Glutamatergic neuron (in vitro differentiated cells): ENCODE measurements at regions not wholly inside any gene's neighbourhood (a gene's known extent, or its start where the extent isn't known, plus 50 kb on each side); places are given as distances from the start of the nearest gene placed in this dataset.

Source experiments
- DNase-seq: peaks from one replicate; pipeline ENCODE4 v3.0.0; 2022
- H3K27ac Mint-ChIP-seq: one replicate; pipeline ENCODE4 v1.8.0; 2020; ENCODE audit warnings: mild to moderate bottlenecking, mixed read lengths, inconsistent platforms; ENCODE audit not compliant: unreplicated experiment
- H3K27me3 Mint-ChIP-seq: one replicate; pipeline ENCODE4 v1.8.0; 2020; ENCODE audit warnings: mild to moderate bottlenecking, moderate library complexity, mixed read lengths, inconsistent platforms; ENCODE audit not compliant: unreplicated experiment
- H3K36me3 Mint-ChIP-seq: one replicate; pipeline ENCODE4 v1.8.0; 2020; ENCODE audit warnings: mild to moderate bottlenecking, mixed read lengths, inconsistent platforms; ENCODE audit not compliant: unreplicated experiment
- H3K4me1 Mint-ChIP-seq: one replicate; pipeline ENCODE4 v1.8.0; 2020; ENCODE audit warnings: mild to moderate bottlenecking, low read depth, mixed read lengths, inconsistent platforms; ENCODE audit not compliant: unreplicated experiment
- H3K4me3 Mint-ChIP-seq: one replicate; pipeline ENCODE4 v1.8.0; 2020; ENCODE audit warnings: mild to moderate bottlenecking, mixed read lengths, inconsistent platforms; ENCODE audit not compliant: unreplicated experiment
- H3K9me3 Mint-ChIP-seq: one replicate; pipeline ENCODE4 v1.8.0; 2020; ENCODE audit warnings: mild to moderate bottlenecking, moderate library complexity, mixed read lengths, inconsistent platforms; ENCODE audit not compliant: unreplicated experiment
- CTCF ChIP-seq: fragments of 200-600 bp; sonication (generic); IDR thresholded peaks from one replicate; pipeline ENCODE4 v1.5.0; 2021; ENCODE audit not compliant: partially characterized antibody, unreplicated experiment

- peaks cover 3% of the 10 kb centered on the region for H3K27me3 Mint-ChIP-seq
- peaks cover 11% of the 10 kb centered on the region for H3K4me1 Mint-ChIP-seq
- H3K4me3 Mint-ChIP-seq = no peak overlapping the region
- DNase-seq = no peak
- H3K36me3 Mint-ChIP-seq = no peaks in the 10 kb centered on the region
- H3K9me3 Mint-ChIP-seq = peaks cover 1% of the 10 kb centered on the region
- no peak for TF ChIP-seq CTCF
- H3K27ac Mint-ChIP-seq = no peak overlapping the region
Measured at GRCh38 chr2:238655198-238655860, 192.6 kb upstream of the TWIST2 start.

GRCh38 chr2:238655974-238656722 lies 191.7 kb upstream of the TWIST2 start:
- H3K36me3 Mint-ChIP-seq = no peaks in the 10 kb centered on the region
- peaks cover 3% of the 10 kb centered on the region for H3K27me3 Mint-ChIP-seq
- H3K9me3 Mint-ChIP-seq = peaks cover 1% of the 10 kb centered on the region
- peaks cover 11% of the 10 kb centered on the region for H3K4me1 Mint-ChIP-seq
- TF ChIP-seq CTCF = no peak
- H3K27ac Mint-ChIP-seq = no peak overlapping the region
- H3K4me3 Mint-ChIP-seq = no peak overlapping the region
- DNase-seq = no peak

- Mint-ChIP-seq H3K27ac (no peak overlapping the region), H3K9me3 (peaks cover 1% of the 10 kb centered on the region), H3K27me3 (peaks cover 3% of the 10 kb centered on the region), H3K4me1 (peaks cover 11% of the 10 kb centered on the region), H3K4me3 (no peak overlapping the region), H3K36me3 (no peaks in the 10 kb centered on the region)
- no peak for DNase-seq
- TF ChIP-seq CTCF = no peak
Measured at GRCh38 chr2:238657132-238658053, 190.5 kb upstream of the TWIST2 start.

GRCh38 chr2:238658054-238658407 lies 189.9 kb upstream of the TWIST2 start:
- H3K9me3 Mint-ChIP-seq = peaks cover 1% of the 10 kb centered on the region
- no peaks in the 10 kb centered on the region for H3K36me3 Mint-ChIP-seq
- H3K4me1 Mint-ChIP-seq = peaks cover 11% of the 10 kb centered on the region
- no peak for DNase-seq
- no peak overlapping the region for H3K27ac Mint-ChIP-seq
- peaks cover 2% of the 10 kb centered on the region for H3K27me3 Mint-ChIP-seq
- no peak for TF ChIP-seq CTCF
- no peak overlapping the region for H3K4me3 Mint-ChIP-seq

GRCh38 chr2:238658820-238659219 lies 189.1 kb upstream of the TWIST2 start:
- no peak for TF ChIP-seq CTCF
- H3K4me1 Mint-ChIP-seq = peaks cover 9% of the 10 kb centered on the region
- H3K4me3 Mint-ChIP-seq = no peak overlapping the region
- no peaks in the 10 kb centered on the region for H3K36me3 Mint-ChIP-seq
- peaks cover 1% of the 10 kb centered on the region for H3K9me3 Mint-ChIP-seq
- no peaks in the 10 kb centered on the region for H3K27me3 Mint-ChIP-seq
- DNase-seq = no peak
- no peak overlapping the region for H3K27ac Mint-ChIP-seq
